Esophagus squamous epithelium (tissue), 4 donors: ENCODE measurements at regions not wholly inside any gene's neighbourhood (a gene's known extent, or its start where the extent isn't known, plus 50 kb on each side); places are given as distances from the start of the nearest gene placed in this dataset.

ENCODE experiments used
- CTCF ChIP-seq, 6 experiments: fragments of 450-650 bp in 4 of 6; fragments of 200-600 bp in 2 of 6; sonication (generic) in 2 of 6; IDR thresholded peaks; one replicate each; pipeline ENCODE4 v1.5.1; 2016 to 2019; ENCODE audit warnings: antibody characterized with exemption in 6 of 6, mild to moderate bottlenecking in 4 of 6, moderate library complexity in 4 of 6
- POLR2A ChIP-seq, 4 donors: fragments of 450-650 bp; IDR thresholded peaks; one replicate each; pipeline ENCODE4 v1.6.1; 2017; ENCODE audit warnings: antibody characterized with exemption in 4 of 4, mild to moderate bottlenecking in 4 of 4, moderate library complexity in 3 of 4

- TF ChIP-seq POLR2A (IDR thresholded peaks at IDR 0.05) (no peak), CTCF (IDR thresholded peaks at IDR 0.05) (no peak)
Observed at GRCh38 chr2:214671319-214671885, 138.1 kb downstream of the BARD1 start.
